Aorta (tissue), 5 donors: ENCODE measurements at regions not wholly inside any gene's neighbourhood (a gene's known extent, or its start where the extent isn't known, plus 50 kb on each side); places are given as distances from the start of the nearest gene placed in this dataset.
"Not testable (repeated sequence)": the region's sequence is repeated elsewhere in the genome, so short reads cannot be mapped to it uniquely, and the experiment has no call there.

Source experiments
- ATAC-seq: fragments of 200-7000 bp; cut with Tn5 transposase; one replicate; pipeline ENCODE4 v1.9.1; 2022; ENCODE audit warnings: moderate library complexity; ENCODE audit not compliant: low FRiP score
- DNase-seq, 2 donors: peaks; one replicate each; pipeline ENCODE4 v3.0.0-alpha.2; 2020
- H3K27ac ChIP-seq, 2 donors: one replicate each; pipeline ENCODE4 v1.5.1; 2013; ENCODE audit warnings: low read length in 2 of 2, mild to moderate bottlenecking in 2 of 2, moderate library complexity in 2 of 2, control low read depth in 1 of 2, inconsistent platforms in 1 of 2, low read depth in 1 of 2
- H3K27me3 ChIP-seq, 2 donors: one replicate each; pipeline ENCODE4 v1.6.1; 2013; ENCODE audit warnings: control low read depth in 1 of 2, low read length in 1 of 2, mild to moderate bottlenecking in 1 of 2, moderate library complexity in 1 of 2; ENCODE audit not compliant: insufficient read depth in 2 of 2, control insufficient read depth in 1 of 2
- H3K36me3 ChIP-seq, 2 donors: one replicate each; pipeline ENCODE4 v1.6.1; 2013; ENCODE audit warnings: control low read depth in 1 of 2, low read length in 1 of 2, mild to moderate bottlenecking in 1 of 2; ENCODE audit not compliant: insufficient read depth in 2 of 2, control insufficient read depth in 1 of 2
- H3K4me1 ChIP-seq, 2 donors: one replicate each; pipeline ENCODE4 v1.6.1; 2013; ENCODE audit warnings: low read length in 2 of 2, control low read depth in 1 of 2, mild to moderate bottlenecking in 1 of 2, moderate library complexity in 1 of 2; ENCODE audit not compliant: insufficient read depth in 2 of 2, control insufficient read depth in 1 of 2
- H3K4me3 ChIP-seq, 2 donors: one replicate each; pipeline ENCODE4 v1.5.1; 2013; ENCODE audit warnings: low read length in 2 of 2, control low read depth in 1 of 2, mild to moderate bottlenecking in 1 of 2
- H3K9me3 ChIP-seq: one replicate; pipeline ENCODE4 v1.6.1; 2013; ENCODE audit warnings: mild to moderate bottlenecking, low read length; ENCODE audit not compliant: control insufficient read depth
- WGBS, 2 donors: extraction: QIAGEN DNeasy Blood & Tissue Kit; methylation state at CpG; one replicate each; pipeline ENCODE4 v1.1.7; 2013; 5-methylcytosine and 5-hydroxymethylcytosine counted together
- intact Hi-C, 2 donors: fragments of 100-400 bp; cut with DNase I; formaldehyde crosslinking; loops; one replicate each; pipeline versions ENCODE4 v1.14.2 to v1.15.0; 2022
- donor health status: healthy with polysubstance abuse.
- donor health status: Bipolar disorder and iron deficiency.
- donor health status: DM: no; HTN: no; CAD: no.
- donor health status: DM: no; HTN: no; CAD: no.
- donor health status: DM: yes; HTN: yes; CAD: no.

DNA sequence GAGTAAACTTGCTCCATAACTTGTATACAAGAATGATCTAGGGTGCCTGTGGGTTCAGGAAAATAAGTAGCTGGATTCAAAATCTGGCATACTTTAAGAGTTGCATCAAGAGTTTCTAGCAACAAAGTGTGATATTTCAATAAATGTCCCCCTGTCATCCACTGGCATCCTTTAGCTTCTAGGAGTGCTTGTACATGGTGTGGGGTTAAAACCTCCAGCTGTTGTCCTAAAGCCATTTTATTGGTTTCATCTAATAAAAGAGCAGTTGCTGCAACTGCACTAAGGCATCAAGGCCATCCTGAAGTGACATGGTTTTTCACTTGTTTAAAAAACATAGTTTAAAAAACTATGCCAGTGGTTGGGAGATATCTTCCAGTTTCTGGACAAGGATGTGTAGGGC is 148.4 kb downstream of the INHBA start:
- Histone ChIP-seq H3K4me3 (no peak overlapping the region), H3K36me3 (no peaks in the 10 kb centered on the region), H3K9me3 (peaks cover 4% of the 10 kb centered on the region), H3K27ac (no peak overlapping the region), H3K27me3 (no peaks in the 10 kb centered on the region), H3K4me1 (no peaks in the 10 kb centered on the region)
- ATAC-seq (no peak), DNase-seq (no peak)
- intact Hi-C loops = no loop called here

DNA sequence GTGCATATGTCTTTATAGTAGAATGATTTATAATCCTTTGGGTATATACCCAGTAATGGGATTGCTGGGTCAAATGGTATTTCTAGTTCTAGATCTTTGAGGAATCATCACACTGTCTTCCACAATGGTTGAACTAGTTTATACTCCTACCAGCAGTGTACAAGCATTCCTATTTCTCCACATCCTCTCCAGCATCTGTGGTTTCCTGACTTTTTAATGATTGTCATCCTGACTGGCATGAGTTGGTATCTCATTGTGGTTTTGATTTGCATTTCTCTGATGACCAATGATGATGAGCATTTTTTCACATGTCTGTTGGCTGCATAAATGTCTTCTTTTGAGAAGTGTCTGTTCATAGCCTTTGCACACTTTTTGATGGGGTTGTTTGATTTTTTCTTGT is 152.8 kb downstream of the INHBA start:
- ATAC-seq, H3K27ac ChIP-seq, intact Hi-C loops, H3K27me3 ChIP-seq, H3K4me3 ChIP-seq, DNase-seq, H3K36me3 ChIP-seq, H3K9me3 ChIP-seq, H3K4me1 ChIP-seq: not testable (repeated sequence)

DNA sequence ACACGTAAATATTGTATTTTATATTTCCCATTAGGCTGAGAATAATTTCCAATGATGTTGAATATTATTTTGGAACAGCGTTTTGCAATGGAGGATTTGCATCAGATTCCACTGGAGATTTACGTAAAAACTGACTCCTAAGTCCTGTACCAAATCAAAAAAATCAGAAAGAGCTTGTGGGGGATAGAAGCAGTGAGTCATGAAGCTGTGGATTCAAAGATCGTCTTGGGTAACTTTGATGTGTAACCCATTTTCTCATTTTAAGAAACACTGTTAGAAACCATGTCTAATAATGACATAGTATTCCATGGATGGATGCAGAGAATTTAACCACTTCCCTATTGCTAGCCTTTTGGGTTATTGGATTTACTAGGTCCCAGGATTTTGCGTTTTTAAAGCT is 158.6 kb downstream of the INHBA start:
- intact Hi-C loops = no loop called here
- Histone ChIP-seq H3K4me3 (no peak overlapping the region), H3K27me3 (no peaks in the 10 kb centered on the region), H3K36me3 (no peaks in the 10 kb centered on the region), H3K27ac (no peak overlapping the region), H3K9me3 (peaks cover 2% of the 10 kb centered on the region), H3K4me1 (no peaks in the 10 kb centered on the region)
- 91 to 94% methylated on average over 5 of the region's 5 CpGs for WGBS, 2 donors
- ATAC-seq = no peak
- DNase-seq = no peak

DNA sequence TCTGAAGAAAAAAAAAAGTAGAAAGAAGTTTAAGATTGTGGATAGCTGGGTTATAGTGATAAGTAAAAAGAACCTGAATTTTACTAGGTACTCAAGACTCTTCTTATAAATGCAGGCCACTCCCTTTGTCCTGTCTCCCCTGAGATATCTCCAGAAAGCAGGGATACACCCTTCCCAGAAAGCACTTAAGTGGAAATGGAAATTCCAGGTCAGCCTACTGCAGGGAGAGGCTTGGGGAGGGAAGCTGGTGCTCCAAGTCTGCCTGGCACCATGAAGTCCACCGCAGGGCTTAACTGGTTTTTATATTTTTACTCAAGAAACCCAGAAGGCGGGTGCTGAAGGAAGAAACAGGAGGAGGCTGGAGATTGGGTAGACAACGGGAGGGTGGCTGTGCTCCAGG is 162.3 kb downstream of the INHBA start:
- DNase-seq (no peak), ATAC-seq (no peak)
- Histone ChIP-seq H3K9me3 (peaks cover 2% of the 10 kb centered on the region), H3K4me1 (no peaks in the 10 kb centered on the region), H3K27ac (no peak overlapping the region), H3K27me3 (no peaks in the 10 kb centered on the region), H3K4me3 (no peak overlapping the region), H3K36me3 (no peaks in the 10 kb centered on the region)
- 95 to 97% methylated on average over 3 of the region's 3 CpGs for WGBS, 2 donors
- intact Hi-C loops = no loop called here

DNA sequence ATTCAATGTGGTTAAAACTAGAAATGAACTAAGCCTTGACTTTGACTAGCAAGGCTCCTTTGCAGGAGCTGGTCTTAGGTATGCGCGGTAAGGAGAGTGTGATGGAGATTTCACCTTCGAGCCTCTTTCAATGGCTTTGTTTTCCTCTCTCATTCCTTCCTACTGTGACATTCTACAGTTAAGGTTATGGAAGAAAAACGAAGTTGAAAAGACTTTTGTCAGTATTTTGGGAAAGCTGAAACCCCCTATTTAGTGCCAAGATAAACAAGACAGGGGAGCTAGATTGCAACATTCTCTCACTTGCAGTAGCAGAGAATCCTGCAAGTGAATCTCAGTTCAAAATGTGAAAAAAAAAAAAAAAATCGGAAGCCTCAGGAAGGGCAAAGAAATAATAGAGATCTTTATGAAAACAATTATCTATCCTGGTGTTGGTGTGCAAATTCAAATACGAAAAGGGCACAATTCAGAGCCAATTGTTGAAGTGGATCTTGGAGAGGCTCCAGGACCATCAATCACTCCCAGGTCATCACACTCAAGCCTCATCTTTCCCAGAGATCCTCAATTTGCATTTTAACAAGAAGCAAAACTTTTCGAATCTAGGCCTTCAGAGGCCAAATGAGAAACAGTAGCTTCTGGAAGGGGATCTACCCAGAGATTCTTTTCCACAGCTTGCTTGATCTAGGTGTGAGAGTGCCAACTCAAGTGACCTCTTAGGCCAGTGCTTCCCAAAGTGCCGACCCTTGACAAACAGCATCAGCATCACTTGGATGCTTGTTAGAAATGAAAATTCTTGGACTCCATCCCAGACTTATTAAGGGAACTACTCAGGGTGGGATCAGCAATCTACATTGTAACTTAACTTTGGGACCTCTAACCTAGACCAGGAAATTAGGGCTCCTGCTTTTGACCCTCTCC is 163.8 kb downstream of the INHBA start:
- Histone ChIP-seq H3K27ac (no peak overlapping the region), H3K36me3 (no peaks in the 10 kb centered on the region), H3K4me1 (no peaks in the 10 kb centered on the region), H3K27me3 (no peaks in the 10 kb centered on the region), H3K4me3 (no peak overlapping the region), H3K9me3 (peaks cover 2% of the 10 kb centered on the region)
- intact Hi-C loops = no loop called here
- ATAC-seq (no peak), DNase-seq (no peak)
- 52 to 56% methylated on average over 8 of the region's 8 CpGs for WGBS, 2 donors

DNA sequence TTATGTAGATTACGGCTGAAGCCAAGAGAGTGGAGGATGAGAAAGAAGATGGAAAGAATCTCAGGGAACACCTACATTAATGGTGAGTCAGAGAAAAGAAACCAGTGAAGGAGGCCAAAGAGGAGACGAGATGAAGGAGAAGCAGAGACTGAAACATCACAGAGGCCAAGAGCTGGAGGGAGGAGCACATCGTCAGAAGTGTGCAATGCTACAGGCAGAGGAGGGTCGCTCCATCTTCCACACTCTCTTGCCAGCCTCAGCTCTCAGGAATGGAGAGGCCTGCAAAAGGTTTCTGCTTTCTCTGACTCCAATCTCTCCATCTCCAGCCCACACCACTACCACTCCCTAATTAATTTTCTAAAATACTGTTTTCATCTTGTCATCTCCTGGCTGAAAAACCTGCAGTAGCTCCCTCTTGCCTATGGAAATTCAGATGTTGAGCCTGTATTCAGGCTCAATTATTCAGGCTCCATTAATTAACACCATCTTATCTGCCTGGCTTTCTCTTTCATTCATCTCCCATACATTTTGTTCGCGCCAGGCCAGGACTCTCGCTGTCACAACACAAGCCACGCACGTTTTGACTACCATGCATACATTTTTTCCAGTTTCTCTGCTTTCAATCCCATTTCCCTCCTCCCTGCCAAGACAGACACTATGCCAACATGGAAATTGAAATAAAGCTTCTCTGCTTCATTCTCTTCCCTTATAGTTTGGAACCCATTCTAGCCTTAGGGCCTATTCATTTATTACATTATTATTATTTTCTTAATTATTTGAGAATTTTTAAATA is 165.8 kb downstream of the INHBA start:
- intact Hi-C loops = no loop called here
- Histone ChIP-seq H3K27me3 (no peaks in the 10 kb centered on the region), H3K36me3 (no peaks in the 10 kb centered on the region), H3K9me3 (no peaks in the 10 kb centered on the region), H3K27ac (no peak overlapping the region), H3K4me3 (no peak overlapping the region), H3K4me1 (no peaks in the 10 kb centered on the region)
- ATAC-seq = no peak
- DNase-seq = no peak
- WGBS, 2 donors = 94 to 95% methylated on average over 9 of the region's 9 CpGs

DNA sequence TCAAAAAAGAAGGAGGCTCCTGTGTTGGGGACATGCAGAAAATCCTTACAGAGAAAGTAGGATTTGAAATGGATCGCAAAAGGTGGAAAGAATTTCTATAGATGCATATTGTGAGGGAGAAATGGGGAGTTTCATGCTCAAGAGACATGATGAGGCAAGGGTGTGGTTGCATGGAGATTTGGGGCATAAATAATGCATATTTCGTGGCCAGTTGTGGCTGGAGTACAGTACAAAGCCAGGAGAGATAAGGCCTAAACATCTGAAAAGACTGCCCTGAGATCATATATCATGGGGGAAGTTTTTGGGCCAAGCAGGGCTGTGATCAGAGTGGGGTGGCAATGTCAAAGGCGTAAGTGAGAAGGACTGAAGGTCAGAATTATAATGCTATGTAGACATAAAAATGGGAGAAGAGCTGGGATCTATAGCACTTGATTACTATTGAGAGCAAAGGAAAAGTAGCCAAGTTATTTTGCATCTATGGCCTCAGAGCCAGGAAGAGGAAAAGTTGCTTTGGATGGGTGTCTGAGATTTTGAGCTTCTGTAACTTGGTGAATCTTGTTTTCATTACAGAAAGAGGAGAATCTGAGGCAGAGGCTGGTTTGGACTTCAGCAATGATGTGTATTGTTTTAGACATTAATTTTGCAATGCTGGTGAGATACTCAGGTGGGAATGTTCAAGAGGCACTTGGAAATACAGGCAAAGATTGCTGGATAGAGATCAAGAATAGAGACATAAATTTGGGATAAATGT is 166.6 kb downstream of the INHBA start:
- no peaks in the 10 kb centered on the region for H3K4me1 ChIP-seq
- H3K27ac ChIP-seq = no peak overlapping the region
- ATAC-seq (no peak), DNase-seq (no peak)
- intact Hi-C loops = no loop called here
- H3K27me3 ChIP-seq = no peaks in the 10 kb centered on the region
- WGBS, 2 donors = 96% methylated on average over 3 of the region's 3 CpGs
- no peak overlapping the region for H3K4me3 ChIP-seq
- H3K36me3 ChIP-seq = no peaks in the 10 kb centered on the region
- no peaks in the 10 kb centered on the region for H3K9me3 ChIP-seq

DNA sequence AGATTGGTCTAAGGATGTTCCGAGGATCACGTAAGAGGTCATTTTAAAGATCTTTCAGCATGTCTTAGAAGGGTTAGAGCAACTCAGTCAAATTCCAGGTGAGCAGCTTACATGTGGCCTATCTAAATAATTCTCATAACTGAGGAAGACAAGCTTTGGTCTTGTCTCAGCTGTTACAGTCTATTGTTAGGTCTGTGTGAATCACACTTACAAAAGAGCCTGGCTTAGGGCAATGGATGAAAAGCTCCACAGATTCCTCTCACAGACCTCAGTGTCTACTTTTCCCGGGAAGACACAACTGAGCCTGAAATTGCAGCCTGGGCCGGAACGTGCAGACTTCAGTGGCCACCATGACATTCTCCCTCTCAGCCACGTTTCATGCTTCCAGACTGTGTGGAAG is 173.1 kb downstream of the INHBA start:
- Histone ChIP-seq H3K9me3 (no peaks in the 10 kb centered on the region), H3K4me1 (no peaks in the 10 kb centered on the region), H3K36me3 (no peaks in the 10 kb centered on the region), H3K4me3 (no peak overlapping the region), H3K27me3 (no peaks in the 10 kb centered on the region), H3K27ac (no peak overlapping the region)
- intact Hi-C loops = no loop called here
- no peak for DNase-seq
- no peak for ATAC-seq
- 93 to 95% methylated on average over 6 of the region's 6 CpGs for WGBS, 2 donors
